Stomach (tissue), 4 donors: ENCODE measurements at regions not wholly inside any gene's neighbourhood (a gene's known extent, or its start where the extent isn't known, plus 50 kb on each side); places are given as distances from the start of the nearest gene placed in this dataset.

Experiments
- CTCF ChIP-seq, 7 experiments: fragments of 450-650 bp in 4 of 7; fragments of 200-600 bp in 3 of 7; sonication (generic) in 3 of 7; IDR thresholded peaks; one replicate each; pipeline ENCODE4 v1.5.1; 2016 to 2019; ENCODE audit warnings: antibody characterized with exemption in 7 of 7, control low read depth in 2 of 7, mild to moderate bottlenecking in 1 of 7
- EP300 ChIP-seq: sonication (generic); formaldehyde crosslinking; IDR thresholded peaks from one replicate; pipeline ENCODE4 v1.6.1; 2017; ENCODE audit warnings: antibody characterized with exemption
- POLR2A ChIP-seq, 4 donors: fragments of 450-650 bp; IDR thresholded peaks; one replicate each; pipeline ENCODE4 v1.6.1; 2016; ENCODE audit warnings: antibody characterized with exemption in 4 of 4, control low read depth in 2 of 4, mild to moderate bottlenecking in 1 of 4, moderate library complexity in 1 of 4
- POLR2AphosphoS5 ChIP-seq, 3 donors: sonication (generic); formaldehyde crosslinking; IDR thresholded peaks; one replicate each; pipeline ENCODE4 v1.6.1; 2016; ENCODE audit warnings: antibody characterized with exemption in 3 of 3

GRCh38 chrX:66876776-66877175 is 237.9 kb upstream of the EDA2R start:
- TF ChIP-seq CTCF (IDR thresholded peaks at IDR 0.05) (no peak), POLR2A (IDR thresholded peaks at IDR 0.05) (no peak), EP300 (no peak), POLR2AphosphoS5 (IDR thresholded peaks at IDR 0.05) (no peak)
